Neuron (in vitro differentiated cells): ENCODE measurements at regions not wholly inside any gene's neighbourhood (a gene's known extent, or its start where the extent isn't known, plus 50 kb on each side); places are given as distances from the start of the nearest gene placed in this dataset.
A peak's percentile ranks its signal among the peaks of the same experiment; 100 is the strongest.

Experiments
- H2AFZ ChIP-seq: one replicate; pipeline ENCODE4 v1.6.1; 2013; ENCODE audit warnings: low read depth, mild to moderate bottlenecking, inconsistent platforms, low read length, moderate library complexity
- H3K27me3 ChIP-seq: one replicate; pipeline ENCODE4 v1.6.1; 2013; ENCODE audit warnings: low read length; ENCODE audit not compliant: insufficient read depth
- H3K36me3 ChIP-seq: one replicate; pipeline ENCODE4 v1.6.1; 2013; ENCODE audit warnings: low read length; ENCODE audit not compliant: insufficient read depth
- H3K4me1 ChIP-seq: one replicate; pipeline ENCODE4 v1.6.1; 2013; ENCODE audit warnings: low read length; ENCODE audit not compliant: insufficient read depth
- H3K4me3 ChIP-seq: 2 replicates; pipeline ENCODE4 v1.5.1; 2013; ENCODE audit warnings: mild to moderate bottlenecking, low read length, moderate library complexity
- H3K9me3 ChIP-seq: one replicate; pipeline ENCODE4 v1.6.1; 2013; ENCODE audit warnings: low read length

- Histone ChIP-seq H2AFZ (no peak overlapping the region), H3K27me3 (peaks cover 25% of the 10 kb centered on the region), H3K9me3 (no peaks in the 10 kb centered on the region), H3K4me3 (no peak overlapping the region), H3K4me1 (no peaks in the 10 kb centered on the region), H3K36me3 (no peaks in the 10 kb centered on the region)
Measured at GRCh38 chr1:207971331-207972219, 60.6 kb upstream of the CD34 start.

GRCh38 chr1:207970329-207971233 lies 59.7 kb upstream of the CD34 start:
- no peaks in the 10 kb centered on the region for H3K36me3 ChIP-seq
- H2AFZ ChIP-seq = no peak overlapping the region
- H3K9me3 ChIP-seq = no peaks in the 10 kb centered on the region
- H3K4me3 ChIP-seq = no peak overlapping the region
- H3K27me3 ChIP-seq = peaks cover 25% of the 10 kb centered on the region
- peaks cover under 1% of the 10 kb centered on the region for H3K4me1 ChIP-seq

GRCh38 chr1:207969528-207969927 lies 58.6 kb upstream of the CD34 start:
- H3K36me3 ChIP-seq = no peaks in the 10 kb centered on the region
- H3K4me3 ChIP-seq = no peak overlapping the region
- no peak overlapping the region for H2AFZ ChIP-seq
- peaks cover 23% of the 10 kb centered on the region for H3K27me3 ChIP-seq
- H3K4me1 ChIP-seq = peaks cover 2% of the 10 kb centered on the region
- no peaks in the 10 kb centered on the region for H3K9me3 ChIP-seq

DNA sequence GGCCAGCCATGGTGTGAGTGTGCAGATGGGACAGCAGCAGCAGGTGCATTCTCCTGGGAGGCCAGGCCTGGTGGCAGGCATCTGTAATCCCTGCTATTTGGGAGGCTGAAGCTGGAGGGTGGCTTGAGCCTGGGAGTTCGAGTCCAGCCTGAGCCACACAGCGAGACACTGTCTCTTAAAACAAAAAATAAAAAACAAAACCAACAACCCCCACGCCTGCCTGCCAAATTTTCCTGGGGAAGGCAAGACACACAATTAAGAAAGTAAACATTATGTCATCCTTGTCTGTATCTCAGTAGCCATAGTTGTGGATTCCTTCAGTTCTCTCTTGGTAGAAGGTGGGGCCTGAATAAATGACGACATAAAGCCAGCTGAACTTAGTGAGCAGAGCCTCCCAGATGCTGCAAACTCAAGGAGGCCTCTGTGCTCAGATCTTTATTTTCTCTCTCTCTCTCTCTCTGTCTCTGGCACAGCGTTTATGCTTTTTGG lies 57.6 kb upstream of the CD34 start:
- Histone ChIP-seq H3K27me3 (peaks cover 19% of the 10 kb centered on the region), H3K4me1 (peaks cover 5% of the 10 kb centered on the region), H2AFZ (no peak overlapping the region), H3K36me3 (no peaks in the 10 kb centered on the region), H3K9me3 (no peaks in the 10 kb centered on the region), H3K4me3 (no peak overlapping the region)

- H3K9me3 ChIP-seq = no peaks in the 10 kb centered on the region
Measured at GRCh38 chr1:207967703-207968102, 56.8 kb upstream of the CD34 start.

GRCh38 chr1:207966521-207966920 lies 55.6 kb upstream of the CD34 start:
- Histone ChIP-seq H3K4me3 (no peak overlapping the region), H3K27me3 (peaks cover 7% of the 10 kb centered on the region), H3K4me1 (peaks cover 7% of the 10 kb centered on the region), H2AFZ (no peak overlapping the region), H3K9me3 (no peaks in the 10 kb centered on the region), H3K36me3 (no peaks in the 10 kb centered on the region)

More at GRCh38 chr1:207967703-207968102, 56.8 kb upstream of the CD34 start:
- Histone ChIP-seq H3K36me3 (no peaks in the 10 kb centered on the region), H3K4me1 (peaks cover 7% of the 10 kb centered on the region), H3K27me3 (peaks cover 14% of the 10 kb centered on the region), H3K4me3 (no peak overlapping the region), H2AFZ (no peak overlapping the region)

- no peak overlapping the region for H2AFZ ChIP-seq
- H3K27me3 ChIP-seq = peaks cover 6% of the 10 kb centered on the region
Measured at GRCh38 chr1:207965392-207966387, 54.8 kb upstream of the CD34 start.

DNA sequence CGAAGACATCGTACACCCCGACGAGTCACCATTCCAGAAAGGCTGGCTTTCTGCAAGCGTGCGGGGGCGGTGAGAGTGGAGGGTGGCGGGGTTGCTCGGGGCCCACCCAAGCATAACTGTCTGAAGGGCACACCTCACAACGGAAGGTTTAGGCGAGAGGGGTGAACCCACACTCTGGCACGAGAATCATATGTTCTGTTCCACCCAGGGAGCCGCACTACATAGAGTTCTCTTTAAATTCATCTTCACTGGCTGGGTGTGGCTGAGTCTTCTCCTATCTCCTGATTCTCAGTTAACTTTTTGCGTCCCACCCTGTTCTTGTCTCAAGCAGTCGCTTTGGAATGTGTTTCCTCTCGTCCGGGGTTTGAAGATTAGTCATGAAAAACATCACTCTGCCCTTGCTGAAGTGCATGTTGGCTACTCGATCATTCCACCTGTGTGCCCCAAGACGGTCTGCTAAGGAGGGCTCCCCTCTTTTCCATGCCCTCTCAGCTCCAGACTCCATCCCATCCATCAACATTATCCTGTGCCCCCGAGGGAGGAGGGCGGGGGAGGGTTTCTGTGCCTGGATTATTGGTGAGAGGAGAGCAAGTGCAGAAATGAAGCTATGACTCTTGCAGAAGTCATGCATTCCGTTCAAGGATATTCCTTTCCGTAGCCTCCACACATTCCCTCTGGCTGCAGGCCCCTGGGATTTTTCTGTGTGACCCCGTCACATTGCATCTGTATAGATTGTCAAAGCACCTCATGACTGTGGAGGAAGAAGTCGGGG lies 53.5 kb upstream of the CD34 start:
- peaks cover 19% of the 10 kb centered on the region for H3K27me3 ChIP-seq

More at GRCh38 chr1:207965392-207966387, 54.8 kb upstream of the CD34 start:
- H3K9me3 ChIP-seq = no peaks in the 10 kb centered on the region
- no peaks in the 10 kb centered on the region for H3K36me3 ChIP-seq
- no peak overlapping the region for H3K4me3 ChIP-seq
- peaks cover 7% of the 10 kb centered on the region for H3K4me1 ChIP-seq

GRCh38 chr1:207963427-207964194 lies 52.7 kb upstream of the CD34 start:
- Histone ChIP-seq H3K36me3 (no peaks in the 10 kb centered on the region), H2AFZ (peak overlapping the region; percentile 75), H3K27me3 (peaks cover 25% of the 10 kb centered on the region), H3K4me1 (peaks cover 7% of the 10 kb centered on the region), H3K4me3 (peak overlapping the region; percentile 49), H3K9me3 (peaks cover 4% of the 10 kb centered on the region)

More for the DNA sequence above, 53.5 kb upstream of the CD34 start:
- H3K9me3 ChIP-seq = peaks cover 4% of the 10 kb centered on the region
- no peaks in the 10 kb centered on the region for H3K36me3 ChIP-seq
- peak overlapping the region; percentile 75 for H2AFZ ChIP-seq
- peaks cover 7% of the 10 kb centered on the region for H3K4me1 ChIP-seq
- H3K4me3 ChIP-seq = no peak overlapping the region

- H2AFZ ChIP-seq = peak overlapping the region; percentile 75
- H3K36me3 ChIP-seq = no peaks in the 10 kb centered on the region
- peak overlapping the region; percentile 49 for H3K4me3 ChIP-seq
- H3K9me3 ChIP-seq = peaks cover 4% of the 10 kb centered on the region
- H3K27me3 ChIP-seq = peaks cover 32% of the 10 kb centered on the region
- peaks cover 7% of the 10 kb centered on the region for H3K4me1 ChIP-seq
Measured at GRCh38 chr1:207962716-207963426, 51.9 kb upstream of the CD34 start.
